Stimulated activated CD8-positive, alpha-beta memory T cell treated with anti-CD3 and anti-CD28 coated beads, Interleukin-7, amount 100 ng/mL, for 24 hours (primary cell): ENCODE measurements at regions not wholly inside any gene's neighbourhood (a gene's known extent, or its start where the extent isn't known, plus 50 kb on each side); places are given as distances from the start of the nearest gene placed in this dataset.

Experiments used
- DNase-seq: peaks from one replicate; pipeline ENCODE4 v3.0.0-alpha.2; 2020; ENCODE audit warnings: low read depth

DNA sequence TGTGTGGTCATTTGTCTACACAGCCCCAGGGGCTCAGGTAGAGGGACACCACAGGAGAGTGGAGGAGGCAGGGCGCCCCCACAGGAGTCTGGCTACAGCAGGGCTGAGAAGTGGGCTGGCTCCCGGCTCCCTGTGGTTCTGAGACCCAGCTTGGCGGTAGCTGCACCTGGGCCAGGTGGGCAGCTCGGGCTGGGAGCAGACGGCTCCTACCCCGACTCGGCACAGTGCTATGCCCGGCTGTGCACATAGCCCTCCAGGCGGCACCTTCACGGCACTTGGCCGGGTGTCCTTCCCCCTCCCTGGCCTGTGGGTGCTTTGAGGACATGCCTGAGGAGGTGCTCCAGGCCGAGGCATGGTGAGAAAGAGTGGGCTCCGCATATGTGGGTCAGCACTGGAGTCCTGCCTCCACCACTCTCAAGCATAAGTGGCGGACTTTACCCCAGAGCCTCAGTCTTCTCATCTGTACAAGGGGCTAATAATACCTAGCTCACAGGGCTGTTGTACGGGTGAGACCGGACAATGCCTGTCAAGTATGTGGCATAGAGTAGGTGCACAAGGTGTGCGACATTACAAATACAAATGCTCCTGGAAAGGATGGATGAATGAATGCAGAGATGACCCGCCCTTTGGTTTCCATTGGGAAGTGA is 50.1 kb upstream of the JPH3 start:
- no peak for DNase-seq

DNA sequence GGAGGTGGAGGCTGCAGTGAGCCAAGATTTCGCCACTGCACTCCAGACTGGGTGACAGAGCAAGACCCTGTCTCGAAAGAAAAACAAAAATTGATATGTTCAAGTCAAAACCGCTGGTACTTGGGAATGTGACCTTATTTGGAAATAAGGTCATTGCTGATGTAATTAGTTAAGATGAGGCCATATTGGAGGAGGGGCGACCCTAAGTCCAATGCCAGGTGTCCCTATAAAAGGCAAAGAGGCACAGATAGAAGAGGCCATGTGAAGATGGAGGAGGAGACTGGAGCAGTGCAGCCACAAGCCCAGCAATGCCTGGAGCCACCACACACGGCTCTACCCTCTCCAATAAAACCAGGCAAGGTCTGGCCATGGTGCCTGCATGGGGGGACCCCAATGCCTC is 50.8 kb upstream of the JPH3 start:
- DNase-seq = no peak

DNA sequence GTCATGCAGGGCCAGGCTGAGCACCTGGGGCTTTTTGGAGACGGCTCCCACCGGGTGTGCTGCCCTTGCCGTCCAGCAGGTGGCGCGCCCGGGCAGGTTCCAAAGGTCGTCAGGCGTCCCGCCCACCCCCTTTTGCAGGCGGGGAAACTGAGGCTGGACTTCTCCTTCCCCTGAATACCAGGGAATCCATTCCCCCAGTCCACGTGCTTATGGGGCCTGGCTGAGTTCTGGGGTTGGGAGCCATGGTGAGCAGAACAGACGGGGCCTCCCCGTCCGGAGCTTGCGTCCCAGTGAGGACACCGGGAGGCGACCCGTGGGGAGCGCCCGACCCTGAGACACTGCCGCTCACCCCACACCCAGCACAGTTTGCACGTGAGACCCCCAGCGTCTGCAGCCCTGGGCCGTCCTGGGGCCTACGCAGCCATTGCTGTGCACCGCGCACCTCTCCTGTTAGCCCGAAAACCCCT is 51.8 kb upstream of the JPH3 start:
- peak; percentile 36 for DNase-seq

DNA sequence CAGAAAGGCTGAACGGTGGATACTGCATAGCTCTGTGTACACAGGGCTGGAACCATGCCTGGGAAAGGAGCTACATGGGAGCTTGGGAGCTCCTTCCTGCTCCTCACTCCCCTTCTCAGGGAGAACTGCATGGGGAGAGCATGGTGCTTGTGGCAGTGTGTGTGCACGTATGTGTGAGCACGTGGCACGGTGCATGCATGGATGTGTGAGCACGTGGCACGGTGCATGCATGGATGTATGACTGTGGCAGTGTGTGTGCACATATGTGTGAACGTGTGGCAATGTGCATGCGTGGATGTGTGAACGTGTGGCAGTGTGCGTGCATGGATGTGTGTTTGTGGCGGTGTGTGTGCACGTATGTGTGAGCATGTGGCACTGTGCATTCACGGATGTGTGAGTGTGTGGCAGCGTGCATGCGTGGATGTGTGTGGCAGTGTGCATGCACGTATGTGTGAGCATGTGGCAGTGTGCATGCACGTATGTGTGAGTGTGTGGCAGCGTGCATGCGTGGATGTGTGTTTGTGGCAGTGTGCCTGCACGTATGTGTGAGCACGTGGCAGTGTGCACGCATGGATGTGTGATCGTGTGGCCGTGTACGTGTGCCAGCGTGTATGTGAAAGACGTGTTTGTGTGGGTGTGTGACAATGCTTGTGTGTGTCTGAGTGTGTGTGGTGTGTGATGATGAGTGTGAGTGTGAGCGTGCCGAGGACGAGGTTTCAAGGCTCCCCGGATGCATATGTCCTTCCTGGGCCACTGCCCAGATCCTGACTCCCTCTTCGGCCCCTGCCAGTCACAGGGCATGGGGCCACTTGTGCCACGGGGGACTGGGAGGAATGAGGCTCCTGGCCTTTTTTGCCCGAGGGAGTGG is 52.4 kb upstream of the JPH3 start:
- no peak for DNase-seq

DNA sequence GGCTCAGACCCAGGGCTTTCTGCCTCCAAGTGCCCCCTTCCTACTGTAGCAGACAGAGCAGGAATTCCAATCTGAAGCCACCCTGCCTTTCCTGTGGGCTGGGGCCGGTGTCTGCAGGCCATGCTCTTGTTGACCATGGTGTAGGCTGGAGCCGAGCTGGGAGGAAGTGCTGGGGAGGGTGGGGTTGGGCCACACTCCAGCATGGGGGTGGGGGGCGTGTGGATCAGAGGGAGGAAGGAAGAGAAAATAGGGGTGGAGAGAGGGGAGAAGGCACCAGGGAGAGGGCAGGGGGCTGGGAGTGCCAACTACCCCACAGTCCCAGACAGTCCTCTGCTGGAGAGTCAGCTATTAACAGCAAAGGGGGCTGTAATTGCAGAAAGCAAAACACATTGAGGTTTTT is 54.3 kb upstream of the JPH3 start:
- DNase-seq = no peak

DNA sequence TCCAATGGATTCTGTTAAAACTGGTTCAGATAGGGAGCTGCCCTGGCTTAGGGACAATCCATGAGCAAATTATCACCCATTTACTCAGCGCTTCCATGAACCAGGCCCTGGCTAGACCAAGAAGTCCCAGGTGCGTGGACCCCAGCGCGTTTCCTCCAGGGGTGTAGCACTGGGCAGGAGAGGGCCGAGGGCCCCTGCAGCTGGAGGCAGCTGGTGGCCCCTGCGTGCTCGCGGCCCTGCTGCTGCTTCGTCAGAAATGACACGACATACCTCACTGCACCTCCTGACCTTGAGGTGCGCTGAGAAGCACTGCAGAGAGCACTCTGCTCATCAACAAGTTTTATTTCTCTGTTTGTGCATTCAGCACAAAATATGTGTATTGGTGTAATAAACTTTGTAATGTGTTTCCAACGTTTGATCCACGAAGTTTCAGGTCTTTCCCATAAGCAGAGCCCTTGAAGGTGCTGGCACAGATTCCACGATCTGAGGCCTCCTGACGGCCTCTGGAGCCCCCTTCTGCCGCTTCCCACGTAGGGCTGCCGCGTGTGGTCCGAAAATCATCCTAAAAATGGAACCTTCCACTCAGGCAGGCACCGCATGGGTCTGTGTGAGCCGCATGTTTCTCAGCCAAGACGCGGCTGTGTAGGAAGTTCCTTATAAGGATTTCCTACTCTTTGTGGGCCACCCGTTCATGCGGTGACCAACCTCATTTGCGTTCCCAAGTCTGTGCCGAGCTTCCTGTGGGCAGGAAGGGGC is 50.8 kb upstream of the ZCCHC14 start:
- DNase-seq = no peak

DNA sequence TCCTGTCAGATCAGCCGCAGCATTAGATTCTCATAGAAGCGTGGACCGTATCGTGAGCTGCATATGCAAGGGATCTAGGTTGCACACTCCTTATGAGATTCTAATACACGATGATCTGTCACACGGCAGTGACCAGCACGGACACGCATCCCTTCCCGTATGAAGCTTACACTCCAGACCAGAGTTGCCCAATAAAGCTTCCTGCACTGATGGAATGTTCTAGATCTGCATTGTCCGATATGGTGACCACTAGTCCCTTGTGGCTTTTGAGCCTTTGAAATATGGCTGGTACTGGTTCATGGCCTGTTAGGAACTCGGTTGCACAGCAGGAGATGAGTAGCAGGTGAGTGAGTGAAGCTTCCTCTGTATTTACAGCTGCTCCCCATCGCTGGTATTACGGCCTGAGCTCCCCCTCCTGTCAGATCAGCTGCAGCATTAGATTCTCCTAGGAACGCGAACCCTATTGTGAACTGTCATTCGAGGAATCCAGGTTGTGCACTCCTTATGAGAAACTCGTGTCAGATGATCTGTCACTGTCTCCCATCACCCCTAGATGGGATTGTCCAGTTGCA is 49.8 kb upstream of the ZCCHC14 start:
- no peak for DNase-seq
